DOHH2 (cell line): ENCODE measurements at regions not wholly inside any gene's neighbourhood (a gene's known extent, or its start where the extent isn't known, plus 50 kb on each side); places are given as distances from the start of the nearest gene placed in this dataset.

Experiments used
- H3F3A ChIP-seq: fragments of 200-600 bp; sonication (generic), shearing (Covaris generic); 2 replicates; pipeline ENCODE4 v1.6.0; 2016; ENCODE audit warnings: antibody characterized with exemption, mild to moderate bottlenecking; ENCODE audit not compliant: control insufficient read depth, insufficient read depth
- H3K27ac ChIP-seq: fragments of 200-600 bp; sonication (generic); 2 replicates; pipeline ENCODE4 v1.5.1; 2014; ENCODE audit warnings: low read depth, mild to moderate bottlenecking, low read length, moderate library complexity
- H3K27me3 ChIP-seq: fragments of 200-600 bp; sonication (generic); 2 replicates; pipeline ENCODE4 v1.6.1; 2014; ENCODE audit warnings: mild to moderate bottlenecking, low read length, mixed read lengths; ENCODE audit not compliant: control insufficient read depth
- H3K36me3 ChIP-seq: fragments of 200-600 bp; sonication (generic); 2 replicates; pipeline ENCODE4 v1.6.1; 2014; ENCODE audit warnings: mild to moderate bottlenecking, low read length, moderate library complexity, mixed read lengths; ENCODE audit not compliant: control insufficient read depth
- H3K4me1 ChIP-seq: fragments of 200-600 bp; sonication (generic); 2 replicates; pipeline ENCODE4 v1.6.1; 2014; ENCODE audit warnings: mild to moderate bottlenecking, low read length, mixed read lengths; ENCODE audit not compliant: control insufficient read depth
- H3K4me2 ChIP-seq: fragments of 200-600 bp; sonication (generic); 2 replicates; pipeline ENCODE4 v1.6.0; 2014; ENCODE audit warnings: mild to moderate bottlenecking, low read length, moderate library complexity
- H3K4me3 ChIP-seq: fragments of 200-600 bp; sonication (generic); 2 replicates; pipeline ENCODE4 v1.5.1; 2014; ENCODE audit warnings: mild to moderate bottlenecking, low read length, mixed read lengths
- H3K79me2 ChIP-seq: fragments of 200-600 bp; sonication (generic); 2 replicates; pipeline ENCODE4 v1.6.1; 2014; ENCODE audit warnings: mild to moderate bottlenecking, low read length, mixed read lengths; ENCODE audit not compliant: control insufficient read depth
- H3K9me2 ChIP-seq: fragments of 200-600 bp; sonication (generic); replicated peaks from 2 replicates; pipeline ENCODE4 v1.6.1; 2014; ENCODE audit warnings: mild to moderate bottlenecking, low read length, mixed read lengths; ENCODE audit not compliant: control insufficient read depth
- H3K9me3 ChIP-seq: fragments of 200-600 bp; sonication (generic); 2 replicates; pipeline ENCODE4 v1.6.1; 2014; ENCODE audit warnings: antibody characterized with exemption, low read length, mixed read lengths; ENCODE audit not compliant: control insufficient read depth, insufficient read depth
- H4K20me1 ChIP-seq: fragments of 200-600 bp; sonication (generic); 2 replicates; pipeline ENCODE4 v1.6.0; 2014; ENCODE audit warnings: low read depth, mild to moderate bottlenecking, antibody characterized with exemption, low read length, moderate library complexity; ENCODE audit not compliant: control insufficient read depth, insufficient read depth
- EZH2phosphoT487 ChIP-seq: fragments of 200-600 bp; sonication (generic); IDR thresholded peaks from 2 replicates; pipeline ENCODE4 v1.6.1; 2017; ENCODE audit warnings: borderline replicate concordance, mild to moderate bottlenecking, antibody characterized with exemption, low read length, moderate library complexity, mixed read lengths
- TF ChIP-seq, protein P1 (sequence below): fragments of 200-600 bp; sonication (generic); IDR thresholded peaks from one replicate; pipeline ENCODE4 v1.5.1; 2014; ENCODE audit warnings: antibody characterized with exemption, mild to moderate bottlenecking, low read depth, low read length; ENCODE audit not compliant: poor library complexity, severe bottlenecking

DNA sequence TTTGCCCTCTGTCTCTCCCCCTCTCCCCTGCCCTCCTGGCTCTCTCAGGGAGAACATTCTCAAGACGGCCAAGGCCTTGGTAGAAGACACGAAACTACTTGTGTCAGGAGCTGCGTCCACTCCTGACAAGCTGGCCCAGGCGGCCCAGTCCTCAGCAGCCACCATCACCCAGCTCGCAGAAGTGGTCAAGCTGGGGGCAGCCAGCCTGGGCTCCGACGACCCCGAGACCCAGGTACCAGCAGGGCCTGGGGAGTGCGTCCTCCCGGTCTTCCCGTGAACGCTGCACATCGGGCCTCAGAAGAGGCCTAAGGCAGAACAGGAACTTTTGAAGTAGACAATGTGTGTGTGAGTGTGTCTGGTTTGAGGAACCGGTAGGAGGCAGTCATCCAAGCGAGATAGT, 245.4 kb upstream of the TPM1 start:
- Histone ChIP-seq H3K4me1 (no peaks in the 10 kb centered on the region), H3K9me2 (no peaks in the 10 kb centered on the region), H4K20me1 (no peaks in the 10 kb centered on the region), H3K27me3 (no peaks in the 10 kb centered on the region; the same call in 1 of the 2 replicates), H3K4me2 (no peak overlapping the region), H3K4me3 (no peak overlapping the region), H3K27ac (no peak overlapping the region), H3F3A (no peaks in the 10 kb centered on the region), H3K9me3 (no peaks in the 10 kb centered on the region), H3K79me2 (no peaks in the 10 kb centered on the region), H3K36me3 (no peaks in the 10 kb centered on the region)
- TF ChIP-seq, protein P1, sequence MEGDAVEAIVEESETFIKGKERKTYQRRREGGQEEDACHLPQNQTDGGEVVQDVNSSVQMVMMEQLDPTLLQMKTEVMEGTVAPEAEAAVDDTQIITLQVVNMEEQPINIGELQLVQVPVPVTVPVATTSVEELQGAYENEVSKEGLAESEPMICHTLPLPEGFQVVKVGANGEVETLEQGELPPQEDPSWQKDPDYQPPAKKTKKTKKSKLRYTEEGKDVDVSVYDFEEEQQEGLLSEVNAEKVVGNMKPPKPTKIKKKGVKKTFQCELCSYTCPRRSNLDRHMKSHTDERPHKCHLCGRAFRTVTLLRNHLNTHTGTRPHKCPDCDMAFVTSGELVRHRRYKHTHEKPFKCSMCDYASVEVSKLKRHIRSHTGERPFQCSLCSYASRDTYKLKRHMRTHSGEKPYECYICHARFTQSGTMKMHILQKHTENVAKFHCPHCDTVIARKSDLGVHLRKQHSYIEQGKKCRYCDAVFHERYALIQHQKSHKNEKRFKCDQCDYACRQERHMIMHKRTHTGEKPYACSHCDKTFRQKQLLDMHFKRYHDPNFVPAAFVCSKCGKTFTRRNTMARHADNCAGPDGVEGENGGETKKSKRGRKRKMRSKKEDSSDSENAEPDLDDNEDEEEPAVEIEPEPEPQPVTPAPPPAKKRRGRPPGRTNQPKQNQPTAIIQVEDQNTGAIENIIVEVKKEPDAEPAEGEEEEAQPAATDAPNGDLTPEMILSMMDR = no peak
- TF ChIP-seq EZH2phosphoT487 = no peak

GRCh38 chr15:62798536-62798935, 244.0 kb upstream of the TPM1 start:
- TF ChIP-seq, protein P1 = no peak
- TF ChIP-seq EZH2phosphoT487 = no peak
- no peaks in the 10 kb centered on the region for H3K9me2 ChIP-seq
- H3K4me1 ChIP-seq = no peaks in the 10 kb centered on the region
- no peak overlapping the region for H3K4me3 ChIP-seq
- H3K27ac ChIP-seq = no peak overlapping the region
- H4K20me1 ChIP-seq = no peaks in the 10 kb centered on the region
- no peaks in the 10 kb centered on the region for H3K79me2 ChIP-seq
- 0 out of 2 replicates have a peak, but pooled peaks cover 2% of the 10 kb centered on the region for H3K27me3 ChIP-seq
- no peaks in the 10 kb centered on the region for H3K9me3 ChIP-seq
- H3K36me3 ChIP-seq = no peaks in the 10 kb centered on the region
- H3F3A ChIP-seq = no peaks in the 10 kb centered on the region
- no peak overlapping the region for H3K4me2 ChIP-seq

GRCh38 chr15:62799037-62799436, 243.5 kb upstream of the TPM1 start:
- Histone ChIP-seq H3F3A (no peaks in the 10 kb centered on the region), H3K36me3 (no peaks in the 10 kb centered on the region), H3K4me3 (no peak overlapping the region), H3K9me2 (no peaks in the 10 kb centered on the region), H3K4me2 (no peak overlapping the region), H3K9me3 (no peaks in the 10 kb centered on the region), H3K4me1 (no peaks in the 10 kb centered on the region), H3K27me3 (0 out of 2 replicates have a peak, but pooled peaks cover 2% of the 10 kb centered on the region), H3K79me2 (no peaks in the 10 kb centered on the region), H3K27ac (no peak overlapping the region), H4K20me1 (no peaks in the 10 kb centered on the region)
- TF ChIP-seq, protein P1 = no peak
- TF ChIP-seq EZH2phosphoT487 = no peak
